CD4-positive, CD25-positive, alpha-beta regulatory T cell (primary cell): ENCODE measurements at regions not wholly inside any gene's neighbourhood (a gene's known extent, or its start where the extent isn't known, plus 50 kb on each side); places are given as distances from the start of the nearest gene placed in this dataset.

Source experiments
- ATAC-seq, 2 donors: fragments of 150-1000 bp; cut with Tn5 transposase; one replicate each; pipeline ENCODE4 v1.10.0; 2021; ENCODE audit warnings: low read depth in 2 of 2, moderate number of reproducible peaks in 2 of 2, moderate library complexity in 1 of 2
- DNase-seq, 3 donors: peaks; one replicate each; pipeline versions ENCODE4 v3.0.0 to v3.0.0-alpha.2; 2012 to 2022; ENCODE audit warnings: mixed read lengths in 1 of 3
- H3K27ac ChIP-seq: one replicate; pipeline ENCODE4 v1.7.0; 2013; ENCODE audit warnings: mild to moderate bottlenecking, low read length; ENCODE audit not compliant: insufficient read depth, poor library complexity, severe bottlenecking
- H3K27me3 ChIP-seq: one replicate; pipeline ENCODE4 v1.7.0; 2013; ENCODE audit warnings: low read length; ENCODE audit not compliant: control insufficient read depth, insufficient read depth
- H3K36me3 ChIP-seq: one replicate; pipeline ENCODE4 v1.7.0; 2013; ENCODE audit warnings: mild to moderate bottlenecking, low read length, moderate library complexity; ENCODE audit not compliant: control insufficient read depth, insufficient read depth
- H3K4me1 ChIP-seq: 2 replicates; pipeline ENCODE4 v1.7.0; 2013; ENCODE audit warnings: mild to moderate bottlenecking, low read length; ENCODE audit not compliant: insufficient read depth, control insufficient read depth, poor library complexity, severe bottlenecking
- H3K4me3 ChIP-seq: one replicate; pipeline ENCODE4 v1.7.0; 2013; ENCODE audit warnings: low read depth, mild to moderate bottlenecking, low read length, moderate library complexity
- H3K9me3 ChIP-seq, 2 experiments: 1 replicate in 1 of 2; 2 replicates in 1 of 2; pipeline ENCODE4 v1.7.0; 2013; ENCODE audit warnings: low read length in 2 of 2, mild to moderate bottlenecking in 1 of 2, moderate library complexity in 1 of 2; ENCODE audit not compliant: control insufficient read depth in 2 of 2
- H3K27ac Mint-ChIP-seq, 3 donors: one replicate each; pipeline ENCODE4 v1.8.0; 2020 to 2022; ENCODE audit warnings: mild to moderate bottlenecking in 3 of 3, mixed read lengths in 3 of 3, moderate library complexity in 2 of 3
- H3K27me3 Mint-ChIP-seq: one replicate; pipeline ENCODE4 v1.8.0; 2022; ENCODE audit warnings: mild to moderate bottlenecking, mixed read lengths
- H3K36me3 Mint-ChIP-seq: one replicate; pipeline ENCODE4 v1.8.0; 2020; ENCODE audit warnings: mixed read lengths
- H3K4me1 Mint-ChIP-seq, 4 donors: one replicate each; pipeline ENCODE4 v1.8.0; 2020 to 2022; ENCODE audit warnings: mixed read lengths in 4 of 4, mild to moderate bottlenecking in 1 of 4
- H3K4me3 Mint-ChIP-seq, 4 donors: one replicate each; pipeline ENCODE4 v1.8.0; 2020 to 2022; ENCODE audit warnings: mild to moderate bottlenecking in 4 of 4, mixed read lengths in 4 of 4, moderate library complexity in 3 of 4
- H3K9me3 Mint-ChIP-seq, 7 donors: one replicate each; pipeline ENCODE4 v1.8.0; 2020 to 2022; ENCODE audit warnings: mixed read lengths in 7 of 7, mild to moderate bottlenecking in 3 of 7, moderate library complexity in 2 of 7

- no peaks in the 10 kb centered on the region for H3K4me1 ChIP-seq
- DNase-seq (no peak), ATAC-seq (no peak)
- H3K9me3 ChIP-seq = no peaks in the 10 kb centered on the region
- no peaks in the 10 kb centered on the region for H3K36me3 Mint-ChIP-seq
- H3K27me3 Mint-ChIP-seq = peaks cover 5% of the 10 kb centered on the region
- H3K36me3 ChIP-seq = no peaks in the 10 kb centered on the region
- H3K4me1 Mint-ChIP-seq = no peaks in the 10 kb centered on the region
- no peak overlapping the region for H3K4me3 ChIP-seq
- no peak overlapping the region for H3K27ac Mint-ChIP-seq
- no peaks in the 10 kb centered on the region for H3K27me3 ChIP-seq
- H3K9me3 Mint-ChIP-seq = peaks cover 0 to 8% (median 2%) of the 10 kb centered on the region in 7 donors
- no peak overlapping the region for H3K4me3 Mint-ChIP-seq
- H3K27ac ChIP-seq = no peak overlapping the region
Measured at GRCh38 chr3:110783541-110783940, 288.1 kb upstream of the NECTIN3 start.

DNA sequence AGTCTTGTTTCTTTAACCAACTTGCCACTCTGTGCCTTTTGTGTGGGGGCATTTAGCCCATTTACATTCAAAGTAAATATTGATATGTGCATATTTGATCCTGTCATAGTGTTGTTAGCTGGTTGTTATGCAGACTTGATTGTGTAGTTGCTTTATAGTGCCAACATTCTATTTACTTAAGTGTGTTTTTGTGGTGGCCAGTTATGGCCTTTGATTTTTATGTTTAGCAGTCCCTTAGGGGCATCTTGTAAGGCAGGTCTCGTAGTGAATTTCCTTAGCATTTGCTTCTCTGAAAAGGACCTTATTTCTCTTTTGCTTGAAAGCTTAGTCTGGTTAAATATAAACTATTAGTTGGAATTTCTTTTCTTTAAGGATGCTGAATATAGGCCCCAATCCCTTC lies 282.8 kb upstream of the NECTIN3 start:
- Mint-ChIP-seq H3K4me1 (no peaks in the 10 kb centered on the region), H3K27ac (no peak overlapping the region), H3K36me3 (no peaks in the 10 kb centered on the region), H3K4me3 (no peak overlapping the region), H3K27me3 (no peaks in the 10 kb centered on the region), H3K9me3 (peaks cover 0 to 8% (median 2%) of the 10 kb centered on the region in 7 donors)
- no peaks in the 10 kb centered on the region for H3K27me3 ChIP-seq
- no peak for ATAC-seq
- H3K4me1 ChIP-seq = no peaks in the 10 kb centered on the region
- no peak overlapping the region for H3K4me3 ChIP-seq
- no peaks in the 10 kb centered on the region for H3K36me3 ChIP-seq
- H3K27ac ChIP-seq = no peak overlapping the region
- no peak for DNase-seq
- no peaks in the 10 kb centered on the region for H3K9me3 ChIP-seq

- H3K9me3 ChIP-seq = no peaks in the 10 kb centered on the region
- no peaks in the 10 kb centered on the region for H3K4me1 ChIP-seq
- DNase-seq = no peak
- H3K4me3 ChIP-seq = no peak overlapping the region
- Mint-ChIP-seq H3K27me3 (no peaks in the 10 kb centered on the region), H3K4me3 (no peak overlapping the region), H3K4me1 (no peaks in the 10 kb centered on the region), H3K27ac (no peak overlapping the region), H3K9me3 (peaks cover 0 to 8% (median 2%) of the 10 kb centered on the region in 7 donors), H3K36me3 (no peaks in the 10 kb centered on the region)
- no peak overlapping the region for H3K27ac ChIP-seq
- no peaks in the 10 kb centered on the region for H3K36me3 ChIP-seq
- H3K27me3 ChIP-seq = no peaks in the 10 kb centered on the region
- no peak for ATAC-seq
Measured at GRCh38 chr3:110789315-110789714, 282.3 kb upstream of the NECTIN3 start.

DNA sequence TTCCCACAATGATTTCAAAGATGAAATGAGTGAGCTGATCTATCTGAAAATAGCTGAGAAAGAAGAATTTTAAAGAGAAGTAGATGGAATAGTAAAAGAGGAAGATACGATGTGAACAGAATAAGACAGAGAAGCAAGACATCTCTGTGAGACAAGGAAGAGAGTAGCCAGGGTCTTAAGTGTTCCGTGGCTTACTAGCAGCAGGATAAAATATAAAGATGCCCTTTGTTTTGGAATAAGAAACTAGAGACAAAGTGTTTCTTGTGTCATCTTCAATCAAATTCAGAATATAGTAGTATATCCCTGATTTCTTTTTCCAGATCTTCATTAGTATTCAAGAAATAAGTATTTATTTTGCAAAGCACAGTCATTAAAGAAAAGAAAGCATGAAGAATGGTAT lies 281.0 kb upstream of the NECTIN3 start:
- no peak for ATAC-seq
- no peak overlapping the region for H3K27ac Mint-ChIP-seq
- no peaks in the 10 kb centered on the region for H3K36me3 Mint-ChIP-seq

GRCh38 chr3:110791995-110792686 lies 279.5 kb upstream of the NECTIN3 start:
- no peak overlapping the region for H3K27ac Mint-ChIP-seq
- H3K36me3 Mint-ChIP-seq = no peaks in the 10 kb centered on the region
- H3K27ac ChIP-seq = no peak overlapping the region
- no peaks in the 10 kb centered on the region for H3K9me3 ChIP-seq
- H3K9me3 Mint-ChIP-seq = peaks cover 0 to 3% (median 0%) of the 10 kb centered on the region in 7 donors
- ATAC-seq = no peak
- peak in 1 of 3 donors; percentile 7 for DNase-seq
- no peaks in the 10 kb centered on the region for H3K4me1 ChIP-seq
- H3K4me1 Mint-ChIP-seq = no peaks in the 10 kb centered on the region
- H3K27me3 ChIP-seq = peaks cover 2% of the 10 kb centered on the region
- no peak overlapping the region for H3K4me3 Mint-ChIP-seq
- no peaks in the 10 kb centered on the region for H3K36me3 ChIP-seq
- no peaks in the 10 kb centered on the region for H3K27me3 Mint-ChIP-seq
- no peak overlapping the region for H3K4me3 ChIP-seq

More for the DNA sequence above, 281.0 kb upstream of the NECTIN3 start:
- DNase-seq = no peak
- Histone ChIP-seq H3K4me3 (no peak overlapping the region), H3K27me3 (no peaks in the 10 kb centered on the region), H3K9me3 (no peaks in the 10 kb centered on the region), H3K27ac (no peak overlapping the region), H3K36me3 (no peaks in the 10 kb centered on the region), H3K4me1 (no peaks in the 10 kb centered on the region)
- H3K4me1 Mint-ChIP-seq = no peaks in the 10 kb centered on the region
- H3K27me3 Mint-ChIP-seq = no peaks in the 10 kb centered on the region
- H3K9me3 Mint-ChIP-seq = peaks cover 0 to 2% (median 0%) of the 10 kb centered on the region in 7 donors
- H3K4me3 Mint-ChIP-seq = no peak overlapping the region

DNA sequence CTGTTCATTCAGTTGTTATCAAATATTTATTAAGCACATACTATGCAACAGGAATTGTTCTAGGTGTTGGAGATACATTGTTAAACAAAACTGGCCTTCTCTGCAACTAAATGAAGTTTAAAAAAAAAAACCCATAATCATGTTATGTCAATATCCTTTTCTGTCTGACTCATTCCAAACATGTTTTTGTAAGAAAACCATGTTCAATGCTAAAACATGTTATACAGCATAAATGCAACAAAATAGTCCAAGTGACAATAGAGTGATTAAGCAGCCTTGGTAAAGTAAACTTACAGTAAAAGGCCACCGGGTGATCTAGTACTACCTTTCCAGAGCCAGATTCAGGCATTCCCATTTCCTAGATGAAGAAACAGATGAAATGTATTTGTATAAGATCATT lies 278.0 kb upstream of the NECTIN3 start:
- Mint-ChIP-seq H3K9me3 (peaks cover 0 to 3% (median 0%) of the 10 kb centered on the region in 7 donors), H3K27ac (no peak overlapping the region), H3K36me3 (no peaks in the 10 kb centered on the region), H3K4me1 (no peaks in the 10 kb centered on the region), H3K27me3 (no peaks in the 10 kb centered on the region), H3K4me3 (no peak overlapping the region)
- Histone ChIP-seq H3K9me3 (no peaks in the 10 kb centered on the region), H3K36me3 (no peaks in the 10 kb centered on the region), H3K27me3 (peaks cover 2% of the 10 kb centered on the region), H3K27ac (no peak overlapping the region), H3K4me1 (no peaks in the 10 kb centered on the region), H3K4me3 (no peak overlapping the region)
- no peak for ATAC-seq
- no peak for DNase-seq

DNA sequence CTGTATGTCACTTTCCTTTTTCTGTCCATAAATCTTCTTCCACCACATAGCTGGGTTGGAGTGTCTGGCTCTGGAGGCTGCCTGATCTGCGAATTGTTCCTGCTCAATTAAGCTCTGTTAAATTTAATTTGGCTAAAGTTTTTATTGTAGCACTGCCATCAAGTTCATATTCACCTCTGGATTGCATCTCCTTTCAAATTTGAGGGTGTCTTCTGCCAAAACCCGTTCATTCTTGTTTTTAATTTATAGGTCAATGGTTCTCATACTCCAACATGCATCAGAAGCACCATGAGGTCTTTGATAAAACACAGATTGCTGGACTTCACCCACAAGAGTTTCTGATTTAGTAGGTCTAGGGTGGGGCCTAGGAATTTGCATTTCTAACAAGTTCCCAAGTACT lies 276.5 kb upstream of the NECTIN3 start:
- H3K4me1 Mint-ChIP-seq = no peaks in the 10 kb centered on the region

DNA sequence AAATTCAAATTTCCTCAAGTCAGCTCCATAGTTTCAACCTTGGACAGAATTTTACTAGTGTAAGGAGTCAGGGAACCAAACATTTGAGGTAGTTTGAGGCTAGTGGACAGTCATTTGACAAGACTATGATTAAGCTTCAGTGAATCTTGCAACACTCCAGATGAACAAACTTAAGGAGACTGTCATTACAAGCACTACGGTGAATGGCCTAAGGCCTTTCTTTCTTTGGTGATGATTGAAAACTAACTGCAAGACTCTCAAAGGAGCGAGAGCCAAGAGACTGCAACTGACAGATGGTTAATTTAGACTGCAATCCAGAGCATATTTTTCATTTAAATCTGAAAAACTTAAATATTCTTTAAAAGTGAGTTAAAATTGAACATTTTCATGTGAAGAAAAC lies 272.3 kb upstream of the NECTIN3 start:
- ATAC-seq = no peak
- Histone ChIP-seq H3K9me3 (no peaks in the 10 kb centered on the region), H3K4me1 (no peaks in the 10 kb centered on the region), H3K27ac (no peak overlapping the region), H3K36me3 (no peaks in the 10 kb centered on the region), H3K27me3 (peaks cover 4% of the 10 kb centered on the region), H3K4me3 (no peak overlapping the region)
- no peak overlapping the region for H3K4me3 Mint-ChIP-seq
- peaks cover 0 to 5% (median 0%) of the 10 kb centered on the region in 7 donors for H3K9me3 Mint-ChIP-seq
- no peak for DNase-seq
- no peaks in the 10 kb centered on the region for H3K36me3 Mint-ChIP-seq
- no peaks in the 10 kb centered on the region for H3K4me1 Mint-ChIP-seq
- no peak overlapping the region for H3K27ac Mint-ChIP-seq
- no peaks in the 10 kb centered on the region for H3K27me3 Mint-ChIP-seq

More for the DNA sequence above, 276.5 kb upstream of the NECTIN3 start:
- Histone ChIP-seq H3K9me3 (no peaks in the 10 kb centered on the region), H3K36me3 (no peaks in the 10 kb centered on the region), H3K4me1 (no peaks in the 10 kb centered on the region), H3K27ac (no peak overlapping the region), H3K27me3 (peaks cover 4% of the 10 kb centered on the region), H3K4me3 (no peak overlapping the region)
- H3K27me3 Mint-ChIP-seq = no peaks in the 10 kb centered on the region
- H3K36me3 Mint-ChIP-seq = no peaks in the 10 kb centered on the region
- peaks cover 0 to 3% (median 0%) of the 10 kb centered on the region in 7 donors for H3K9me3 Mint-ChIP-seq
- no peak for ATAC-seq
- no peak overlapping the region for H3K4me3 Mint-ChIP-seq
- no peak for DNase-seq
- no peak overlapping the region for H3K27ac Mint-ChIP-seq
